OCI-LY1 (cell line): ENCODE measurements at regions not wholly inside any gene's neighbourhood (a gene's known extent, or its start where the extent isn't known, plus 50 kb on each side); places are given as distances from the start of the nearest gene placed in this dataset.

Experiments used
- H2AFZ ChIP-seq: fragments of 200-600 bp; sonication (generic), shearing (Covaris generic); 2 replicates; pipeline ENCODE4 v1.6.0; 2014; ENCODE audit warnings: antibody characterized with exemption, mild to moderate bottlenecking, low read length
- H3F3A ChIP-seq: fragments of 200-600 bp; sonication (generic), shearing (Covaris generic); 2 replicates; pipeline ENCODE4 v1.6.0; 2014; ENCODE audit warnings: mild to moderate bottlenecking, antibody characterized with exemption, low read length, moderate library complexity; ENCODE audit not compliant: insufficient read depth
- H3K27ac ChIP-seq: fragments of 200-600 bp; sonication (generic); 2 replicates; pipeline ENCODE4 v1.5.1; 2014; ENCODE audit warnings: low read length, mixed run types, mild to moderate bottlenecking, low read depth; ENCODE audit not compliant: poor library complexity, severe bottlenecking
- H3K27me3 ChIP-seq: fragments of 200-600 bp; sonication (generic); 2 replicates; pipeline ENCODE4 v1.6.0; 2014; ENCODE audit warnings: antibody characterized with exemption, mild to moderate bottlenecking, low read length, moderate library complexity; ENCODE audit not compliant: insufficient read depth
- H3K36me3 ChIP-seq: fragments of 200-600 bp; sonication (generic); 2 replicates; pipeline ENCODE4 v1.6.1; 2014; ENCODE audit warnings: mild to moderate bottlenecking, antibody characterized with exemption, low read length, moderate library complexity, mixed read lengths; ENCODE audit not compliant: insufficient read depth
- H3K4me1 ChIP-seq: fragments of 200-600 bp; sonication (generic); 2 replicates; pipeline ENCODE4 v1.5.1; 2014; ENCODE audit warnings: mild to moderate bottlenecking, low read length, moderate library complexity; ENCODE audit not compliant: insufficient read depth, severe bottlenecking
- H3K4me2 ChIP-seq: fragments of 200-600 bp; sonication (generic), shearing (Covaris generic); 2 replicates; pipeline ENCODE4 v1.6.1; 2014; ENCODE audit warnings: low read length
- H3K4me3 ChIP-seq: fragments of 200-600 bp; sonication (generic); 2 replicates; pipeline ENCODE4 v1.5.1; 2014; ENCODE audit warnings: low read length, low read depth, mild to moderate bottlenecking, mixed read lengths; ENCODE audit not compliant: poor library complexity, severe bottlenecking
- H3K79me2 ChIP-seq: fragments of 200-600 bp; shearing (Covaris generic); 2 replicates; pipeline ENCODE4 v1.6.1; 2016; ENCODE audit warnings: mixed run types, low read length, mixed read lengths; ENCODE audit not compliant: insufficient read depth
- H3K9ac ChIP-seq: fragments of 200-600 bp; sonication (generic), shearing (Covaris generic); 2 replicates; pipeline ENCODE4 v1.6.1; 2014; ENCODE audit warnings: mild to moderate bottlenecking, low read length, mixed read lengths
- H3K9me2 ChIP-seq: fragments of 200-600 bp; sonication (generic), shearing (Covaris generic); 2 replicates; pipeline ENCODE4 v1.6.1; 2014; ENCODE audit warnings: low read depth, mild to moderate bottlenecking, low read length, mixed read lengths
- H3K9me3 ChIP-seq: fragments of 200-600 bp; shearing (Covaris generic); 2 replicates; pipeline ENCODE4 v1.6.1; 2014; ENCODE audit warnings: low read length, mixed read lengths
- H4K20me1 ChIP-seq: fragments of 200-600 bp; sonication (generic), shearing (Covaris generic); 2 replicates; pipeline ENCODE4 v1.6.0; 2016; ENCODE audit warnings: mild to moderate bottlenecking, low read length; ENCODE audit not compliant: insufficient read depth
- EZH2 ChIP-seq: fragments of 200-600 bp; sonication (generic), shearing (Covaris generic); IDR thresholded peaks from 2 replicates; pipeline ENCODE4 v1.8.0; 2017; ENCODE audit warnings: borderline replicate concordance, mixed run types, mild to moderate bottlenecking, antibody characterized with exemption, low read length, moderate library complexity, mixed read lengths
- TF ChIP-seq, protein P1 (sequence below): fragments of 200-600 bp; sonication (generic), shearing (Covaris generic); IDR thresholded peaks from 2 replicates; pipeline ENCODE4 v1.5.1; 2017; ENCODE audit warnings: mild to moderate bottlenecking, antibody characterized with exemption, low read length, moderate library complexity, mixed read lengths

DNA sequence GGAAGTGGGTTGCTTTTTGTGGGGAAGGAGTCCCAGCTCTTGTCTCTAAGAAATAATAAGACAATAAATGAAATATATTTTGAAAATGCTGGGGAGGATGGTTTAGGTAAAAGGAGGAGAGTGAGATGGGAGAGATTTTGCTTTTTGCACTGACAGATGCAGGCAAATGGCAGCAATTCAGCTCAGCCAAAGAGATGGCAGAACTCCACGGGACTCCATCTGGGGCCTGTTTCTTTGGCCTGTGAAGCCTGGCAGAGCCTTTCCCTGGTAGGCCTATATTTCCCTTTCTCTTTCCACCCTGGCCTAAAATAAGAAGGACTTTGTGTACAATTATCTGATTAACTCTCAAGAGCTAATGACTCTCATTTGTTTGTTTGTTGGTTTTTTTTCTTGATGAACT is 1525.1 kb downstream of the CDH11 start:
- H3K36me3 ChIP-seq = no peaks in the 10 kb centered on the region
- peaks cover 10% of the 10 kb centered on the region for H3K4me1 ChIP-seq
- no peaks in the 10 kb centered on the region for H4K20me1 ChIP-seq
- H3K9me3 ChIP-seq = no peaks in the 10 kb centered on the region
- no peaks in the 10 kb centered on the region for H3K9me2 ChIP-seq
- no peaks in the 10 kb centered on the region for H3F3A ChIP-seq
- no peaks in the 10 kb centered on the region for H3K27me3 ChIP-seq
- TF ChIP-seq, protein P1, sequence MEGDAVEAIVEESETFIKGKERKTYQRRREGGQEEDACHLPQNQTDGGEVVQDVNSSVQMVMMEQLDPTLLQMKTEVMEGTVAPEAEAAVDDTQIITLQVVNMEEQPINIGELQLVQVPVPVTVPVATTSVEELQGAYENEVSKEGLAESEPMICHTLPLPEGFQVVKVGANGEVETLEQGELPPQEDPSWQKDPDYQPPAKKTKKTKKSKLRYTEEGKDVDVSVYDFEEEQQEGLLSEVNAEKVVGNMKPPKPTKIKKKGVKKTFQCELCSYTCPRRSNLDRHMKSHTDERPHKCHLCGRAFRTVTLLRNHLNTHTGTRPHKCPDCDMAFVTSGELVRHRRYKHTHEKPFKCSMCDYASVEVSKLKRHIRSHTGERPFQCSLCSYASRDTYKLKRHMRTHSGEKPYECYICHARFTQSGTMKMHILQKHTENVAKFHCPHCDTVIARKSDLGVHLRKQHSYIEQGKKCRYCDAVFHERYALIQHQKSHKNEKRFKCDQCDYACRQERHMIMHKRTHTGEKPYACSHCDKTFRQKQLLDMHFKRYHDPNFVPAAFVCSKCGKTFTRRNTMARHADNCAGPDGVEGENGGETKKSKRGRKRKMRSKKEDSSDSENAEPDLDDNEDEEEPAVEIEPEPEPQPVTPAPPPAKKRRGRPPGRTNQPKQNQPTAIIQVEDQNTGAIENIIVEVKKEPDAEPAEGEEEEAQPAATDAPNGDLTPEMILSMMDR = no peak
- TF ChIP-seq EZH2 = no peak
- H2AFZ ChIP-seq = no peak overlapping the region
- H3K9ac ChIP-seq = no peak overlapping the region
- H3K79me2 ChIP-seq = no peaks in the 10 kb centered on the region
- no peak overlapping the region for H3K4me2 ChIP-seq
- no peak overlapping the region for H3K4me3 ChIP-seq
- no peak overlapping the region for H3K27ac ChIP-seq

- no peaks in the 10 kb centered on the region for H3K27me3 ChIP-seq
- no peak overlapping the region for H3K4me3 ChIP-seq
- H3K9me3 ChIP-seq = no peaks in the 10 kb centered on the region
- H3K9me2 ChIP-seq = no peaks in the 10 kb centered on the region
- H3K79me2 ChIP-seq = no peaks in the 10 kb centered on the region
- no peaks in the 10 kb centered on the region for H3F3A ChIP-seq
- no peak overlapping the region for H3K27ac ChIP-seq
- H3K4me2 ChIP-seq = no peak overlapping the region
- TF ChIP-seq, protein P1 = no peak
- TF ChIP-seq EZH2 = no peak
- H3K36me3 ChIP-seq = no peaks in the 10 kb centered on the region
- H4K20me1 ChIP-seq = no peaks in the 10 kb centered on the region
- H2AFZ ChIP-seq = no peak overlapping the region
- H3K4me1 ChIP-seq = peaks cover 10% of the 10 kb centered on the region
- no peak overlapping the region for H3K9ac ChIP-seq
Measured at GRCh38 chr16:63592852-63593251, 1529.0 kb downstream of the CDH11 start.

DNA sequence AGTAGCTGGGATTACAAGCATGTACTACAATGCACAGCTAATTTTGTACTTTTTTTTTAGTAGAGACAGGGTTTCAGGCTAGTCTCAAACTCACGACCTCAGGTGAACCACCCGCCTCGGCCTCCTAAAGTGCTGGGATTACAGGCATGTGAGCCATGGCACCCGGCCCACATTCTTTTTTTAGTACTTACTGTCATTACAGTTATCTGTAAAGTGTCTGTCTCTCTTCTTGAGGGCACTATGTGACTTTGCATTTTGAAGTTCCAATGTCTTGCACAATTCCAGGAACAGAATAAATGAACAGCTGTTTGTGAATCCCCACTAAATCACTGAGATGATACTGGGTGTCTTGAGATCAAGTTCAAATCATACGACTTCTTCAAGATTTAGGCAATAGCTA is 1540.3 kb downstream of the CDH11 start:
- no peaks in the 10 kb centered on the region for H3K9me3 ChIP-seq
- H3K27me3 ChIP-seq = no peaks in the 10 kb centered on the region
- no peaks in the 10 kb centered on the region for H3K4me1 ChIP-seq
- H2AFZ ChIP-seq = no peak overlapping the region
- H3K36me3 ChIP-seq = no peaks in the 10 kb centered on the region
- no peaks in the 10 kb centered on the region for H3K79me2 ChIP-seq
- no peaks in the 10 kb centered on the region for H3K9me2 ChIP-seq
- H3K9ac ChIP-seq = no peak overlapping the region
- TF ChIP-seq, protein P1 = no peak
- no peak for TF ChIP-seq EZH2
- no peak overlapping the region for H3K4me2 ChIP-seq
- H3K4me3 ChIP-seq = no peak overlapping the region
- H4K20me1 ChIP-seq = no peaks in the 10 kb centered on the region
- H3K27ac ChIP-seq = no peak overlapping the region
- no peaks in the 10 kb centered on the region; the same call in 1 of the 2 replicates for H3F3A ChIP-seq
